Spleen (tissue), 11 donors: ENCODE measurements at regions not wholly inside any gene's neighbourhood (a gene's known extent, or its start where the extent isn't known, plus 50 kb on each side); places are given as distances from the start of the nearest gene placed in this dataset.

Experiments used
- DNase-seq: peaks from one replicate; pipeline ENCODE4 v3.0.0-alpha.2; 2020
- H3K27ac ChIP-seq, 8 donors: fragments of 200-600 bp; sonication (generic) in 7 of 8; 1 replicate in 4 of 8; 2 replicates in 4 of 8; pipeline versions ENCODE4 v1.5.0 to v1.8.0; 2016 to 2021; ENCODE audit warnings: inconsistent platforms in 4 of 8, mild to moderate bottlenecking in 4 of 8, moderate library complexity in 1 of 8
- H3K27me3 ChIP-seq, 7 donors: fragments of 200-600 bp; sonication (generic) in 6 of 7; replicated peaks in 1 of 7; 1 replicate in 4 of 7; 2 replicates in 3 of 7; pipeline versions ENCODE4 v1.5.0 to v1.8.0; 2016 to 2021; ENCODE audit warnings: inconsistent platforms in 3 of 7, mild to moderate bottlenecking in 1 of 7
- H3K36me3 ChIP-seq, 6 donors: fragments of 200-600 bp; sonication (generic) in 5 of 6; 1 replicate in 4 of 6; 2 replicates in 2 of 6; pipeline versions ENCODE4 v1.5.0 to v1.8.0; 2016 to 2021; ENCODE audit warnings: inconsistent platforms in 2 of 6
- H3K4me1 ChIP-seq, 6 donors: fragments of 200-600 bp; sonication (generic) in 5 of 6; 1 replicate in 3 of 6; 2 replicates in 3 of 6; pipeline versions ENCODE4 v1.5.0 to v1.8.0; 2016 to 2021; ENCODE audit warnings: inconsistent platforms in 3 of 6
- H3K4me3 ChIP-seq, 8 donors: fragments of 200-600 bp; sonication (generic) in 7 of 8; 1 replicate in 4 of 8; 2 replicates in 4 of 8; pipeline versions ENCODE4 v1.5.0 to v1.8.0; 2016 to 2021; ENCODE audit warnings: inconsistent platforms in 4 of 8, mild to moderate bottlenecking in 4 of 8, moderate library complexity in 2 of 8
- H3K9me3 ChIP-seq, 8 donors: fragments of 200-600 bp; sonication (generic) in 7 of 8; 1 replicate in 4 of 8; 2 replicates in 4 of 8; pipeline versions ENCODE4 v1.5.0 to v1.8.0; 2016 to 2021; ENCODE audit warnings: inconsistent platforms in 4 of 8
- POLR2A ChIP-seq, 3 donors: fragments of 450-650 bp; IDR thresholded peaks; one replicate each; pipeline ENCODE4 v1.5.1; 2017; ENCODE audit warnings: antibody characterized with exemption in 3 of 3, mild to moderate bottlenecking in 1 of 3
- POLR2AphosphoS5 ChIP-seq, 3 donors: sonication (generic); formaldehyde crosslinking; IDR thresholded peaks; one replicate each; pipeline ENCODE4 v1.5.1; 2017; ENCODE audit warnings: antibody characterized with exemption in 3 of 3
- WGBS, 5 donors: extraction: QIAGEN DNeasy Blood & Tissue Kit in 3 of 5; methylation state at CpG; one replicate each; pipeline versions ENCODE4 v1.1.5 to v1.1.7; 2013 to 2018; 5-methylcytosine and 5-hydroxymethylcytosine counted together
- intact Hi-C: fragments of 100-400 bp; cut with DNase I; formaldehyde crosslinking; loops from one replicate; pipeline ENCODE4 v1.15.0; 2023; ENCODE audit warnings: low total_unique reads
- TF ChIP-seq, protein P1 (sequence below), 11 experiments: fragments of 200-600 bp in 7 of 11; fragments of 450-650 bp in 4 of 11; sonication (generic) in 4 of 11; IDR thresholded peaks in 8 of 11; conservative IDR thresholded peaks in 3 of 11; 1 replicate in 7 of 11; 2 replicates in 4 of 11; pipeline versions ENCODE4 v1.4.0 to v1.8.0; 2016 to 2021; ENCODE audit warnings: antibody characterized with exemption in 11 of 11, inconsistent platforms in 4 of 11, mild to moderate bottlenecking in 1 of 11
- donor health status: healthy with polysubstance abuse.
- donor health status: DM: no; HTN: no; CAD: no; lungs with moderate emphysema.
- donor health status: DM: no; HTN: no; CAD: no.
- donor health status: Bipolar disorder and iron deficiency.
- donor health status: healthy.
- donor health status: DM: no; HTN: no; CAD: no.
- donor health status: DM: yes; HTN: yes; CAD: no.

- 80 to 100% (median 93%) methylated on average over 2 of the region's 2 CpGs for WGBS, 5 donors
- Histone ChIP-seq H3K4me3 (no peak overlapping the region), H3K27me3 (no peaks in the 10 kb centered on the region), H3K4me1 (no peaks in the 10 kb centered on the region), H3K9me3 (no peaks in the 10 kb centered on the region), H3K27ac (no peak overlapping the region), H3K36me3 (no peaks in the 10 kb centered on the region)
- intact Hi-C loops, result no loop called here
- DNase-seq, result no peak
- TF ChIP-seq, protein P1, sequence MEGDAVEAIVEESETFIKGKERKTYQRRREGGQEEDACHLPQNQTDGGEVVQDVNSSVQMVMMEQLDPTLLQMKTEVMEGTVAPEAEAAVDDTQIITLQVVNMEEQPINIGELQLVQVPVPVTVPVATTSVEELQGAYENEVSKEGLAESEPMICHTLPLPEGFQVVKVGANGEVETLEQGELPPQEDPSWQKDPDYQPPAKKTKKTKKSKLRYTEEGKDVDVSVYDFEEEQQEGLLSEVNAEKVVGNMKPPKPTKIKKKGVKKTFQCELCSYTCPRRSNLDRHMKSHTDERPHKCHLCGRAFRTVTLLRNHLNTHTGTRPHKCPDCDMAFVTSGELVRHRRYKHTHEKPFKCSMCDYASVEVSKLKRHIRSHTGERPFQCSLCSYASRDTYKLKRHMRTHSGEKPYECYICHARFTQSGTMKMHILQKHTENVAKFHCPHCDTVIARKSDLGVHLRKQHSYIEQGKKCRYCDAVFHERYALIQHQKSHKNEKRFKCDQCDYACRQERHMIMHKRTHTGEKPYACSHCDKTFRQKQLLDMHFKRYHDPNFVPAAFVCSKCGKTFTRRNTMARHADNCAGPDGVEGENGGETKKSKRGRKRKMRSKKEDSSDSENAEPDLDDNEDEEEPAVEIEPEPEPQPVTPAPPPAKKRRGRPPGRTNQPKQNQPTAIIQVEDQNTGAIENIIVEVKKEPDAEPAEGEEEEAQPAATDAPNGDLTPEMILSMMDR (IDR thresholded peaks at IDR 0.05 in 8 of 11, conservative IDR thresholded peaks at IDR 0.05 in 3 of 11), result no peak
- TF ChIP-seq POLR2AphosphoS5 (IDR thresholded peaks at IDR 0.05) (no peak), POLR2A (IDR thresholded peaks at IDR 0.05) (no peak)
Observed at GRCh38 chrX:42237956-42238355, 314.6 kb upstream of the CASK start.

DNA sequence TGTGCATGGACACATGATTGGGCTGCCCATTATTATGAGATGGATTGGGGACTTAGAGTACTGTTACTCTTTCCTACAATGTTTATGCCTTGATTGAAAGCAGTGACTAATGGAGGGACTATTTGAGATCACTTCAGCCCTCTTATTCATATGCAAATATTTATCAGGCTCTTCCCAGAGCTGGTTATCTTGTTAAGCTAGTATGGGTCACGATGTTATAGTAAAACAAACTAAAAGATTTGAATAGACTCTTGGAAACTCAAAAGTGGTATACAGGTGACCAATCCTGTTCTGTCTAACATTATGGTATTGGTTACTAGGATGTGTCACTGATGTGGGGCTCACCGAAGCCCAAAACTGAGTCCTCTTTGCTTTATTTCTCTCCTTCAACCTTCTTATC, 306.2 kb upstream of the CASK start:
- 75 to 100% (median 85%) methylated on average over 2 of the region's 2 CpGs for WGBS, 5 donors
- no peak overlapping the region for H3K4me3 ChIP-seq
- no peaks in the 10 kb centered on the region for H3K36me3 ChIP-seq
- H3K4me1 ChIP-seq, result no peaks in the 10 kb centered on the region
- no peak overlapping the region for H3K27ac ChIP-seq
- DNase-seq, result no peak
- H3K27me3 ChIP-seq, result no peaks in the 10 kb centered on the region
- H3K9me3 ChIP-seq, result peaks cover 0 to 13% (median 9%) of the 10 kb centered on the region in 8 donors
- intact Hi-C loops, result no loop called here
- TF ChIP-seq POLR2A (IDR thresholded peaks at IDR 0.05), result no peak
- TF ChIP-seq, protein P1 (IDR thresholded peaks at IDR 0.05 in 8 of 11, conservative IDR thresholded peaks at IDR 0.05 in 3 of 11), result no peak

- WGBS, 5 donors, result 83 to 100% (median 92%) methylated on average over 2 of the region's 2 CpGs
- Histone ChIP-seq H3K36me3 (no peaks in the 10 kb centered on the region), H3K4me3 (no peak overlapping the region), H3K27me3 (peaks cover 0 to 6% (median 0%) of the 10 kb centered on the region in 7 donors), H3K9me3 (no peaks in the 10 kb centered on the region), H3K27ac (no peak overlapping the region), H3K4me1 (no peaks in the 10 kb centered on the region)
- DNase-seq, result no peak
- TF ChIP-seq POLR2AphosphoS5 (IDR thresholded peaks at IDR 0.05) (no peak), POLR2A (IDR thresholded peaks at IDR 0.05) (no peak)
- TF ChIP-seq, protein P1 (IDR thresholded peaks at IDR 0.05 in 8 of 11, conservative IDR thresholded peaks at IDR 0.05 in 3 of 11), result no peak
- intact Hi-C loops, result no loop called here
Observed at GRCh38 chrX:42220666-42221065, 297.3 kb upstream of the CASK start.

DNA sequence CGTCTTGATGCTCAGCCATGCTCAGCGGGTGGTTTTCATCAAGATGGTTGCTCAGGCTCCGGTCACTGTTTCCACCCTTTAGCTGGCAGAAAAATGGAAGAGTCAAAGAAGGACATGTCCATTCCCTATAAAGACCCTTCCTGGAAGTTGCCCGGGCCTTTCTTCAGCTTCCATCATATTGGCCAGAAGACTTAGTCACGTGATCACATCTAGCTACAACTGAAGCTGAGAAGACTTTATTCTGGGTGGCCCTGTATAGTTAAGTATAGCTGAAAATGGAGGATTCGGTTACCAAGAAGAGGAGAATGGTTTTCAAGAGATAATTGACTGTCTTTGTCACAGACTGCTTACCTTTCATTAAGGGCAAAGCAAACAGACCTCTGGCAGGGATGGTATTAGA, 296.7 kb upstream of the CASK start:
- intact Hi-C loops, result no loop called here
- DNase-seq, result no peak
- H3K27ac ChIP-seq, result no peak overlapping the region
- 83 to 92% (median 89%) methylated on average over 6 of the region's 6 CpGs for WGBS, 5 donors
- H3K4me3 ChIP-seq, result no peak overlapping the region
- no peaks in the 10 kb centered on the region for H3K36me3 ChIP-seq
- H3K4me1 ChIP-seq, result no peaks in the 10 kb centered on the region
- no peaks in the 10 kb centered on the region for H3K9me3 ChIP-seq
- peaks cover 0 to 6% (median 0%) of the 10 kb centered on the region in 7 donors for H3K27me3 ChIP-seq
- TF ChIP-seq, protein P1 (IDR thresholded peaks at IDR 0.05 in 8 of 11, conservative IDR thresholded peaks at IDR 0.05 in 3 of 11), result no peak
- TF ChIP-seq POLR2AphosphoS5 (IDR thresholded peaks at IDR 0.05) (no peak), POLR2A (IDR thresholded peaks at IDR 0.05) (no peak)
